ENCODE measurements at regions not wholly inside any gene's neighbourhood (a gene's known extent, or its start where the extent isn't known, plus 50 kb on each side); places are given as distances from the start of the nearest gene placed in this dataset.
"Not testable (repeated sequence)": the region's sequence is repeated elsewhere in the genome, so short reads cannot be mapped to it uniquely, and the experiment has no call there.

GRCh38 chr5:82583331-82583730, 305.2 kb upstream of the RPS23 start:
- POLR2A ChIA-PET; in situ Hi-C loops (cut with HindIII; ENCODE audit: extremely low pct_ligation_motif_present, low pct_unique_long_range_greater_than_20kb); H3K4me2 ChIP-seq (ENCODE audit: low read depth, low read length); ATAC-seq; H3K36me3 ChIP-seq (replicated peaks in 1 of 2; ENCODE audit: control insufficient read depth in 1 of 2, insufficient read depth in 2 of 2, low read length in 2 of 2); BruUV-seq (replicated peaks); H3K9ac ChIP-seq (ENCODE audit: insufficient read depth, low read depth, low read length); H3K27ac ChIP-seq (ENCODE audit: extremely low read length, insufficient read depth, low read length); intact Hi-C loops (cut with micrococcal nuclease; ENCODE audit: unreplicated experiment); H3K4me3 ChIP-seq (replicated peaks in 1 of 3; ENCODE audit: insufficient read depth in 1 of 3, low read depth in 2 of 3, low read length in 3 of 3); CTCF ChIA-PET (ENCODE audit: low intra/inter-chr PET ratio, low total read pairs); H4K20me1 ChIP-seq (ENCODE audit: insufficient read depth, low read length); H2AFZ ChIP-seq (ENCODE audit: low read length); DNase-seq (ENCODE audit: low spot score); H3K27me3 ChIP-seq (ENCODE audit: control insufficient read depth in 1 of 2, insufficient read depth in 2 of 2, low read length in 2 of 2); H3K79me2 ChIP-seq (ENCODE audit: insufficient read depth, low read length); FAIRE-seq: not testable (repeated sequence)
- peak; percentile 100 for TF ChIP-seq ZNF761 (CRISPR knock-in tag; conservative IDR thresholded peaks at IDR 0.05)
- 46% methylated on average over 6 of the region's 6 CpGs for WGBS (ENCODE audit: low lambda C conversion rate)
- H3K9me3 ChIP-seq (ENCODE audit: low read length), result peaks cover 22% of the 10 kb centered on the region
- H3K4me1 ChIP-seq (ENCODE audit: insufficient read depth, low read length), result peaks cover 25% of the 10 kb centered on the region

GRCh38 chr5:82564963-82565362, 286.8 kb upstream of the RPS23 start:
- H3K9me3 ChIP-seq (ENCODE audit: low read length), result no peaks in the 10 kb centered on the region
- H3K4me1 ChIP-seq (ENCODE audit: insufficient read depth, low read length), result no peaks in the 10 kb centered on the region
- no peak overlapping the region for H3K27ac ChIP-seq (ENCODE audit: extremely low read length, insufficient read depth, low read length)
- DNase-seq (ENCODE audit: low spot score) (no peak), FAIRE-seq (no peak), ATAC-seq (no peak)
- no peak overlapping the region for H2AFZ ChIP-seq (ENCODE audit: low read length)
- no peak overlapping the region for H3K4me3 ChIP-seq (replicated peaks in 1 of 3; ENCODE audit: insufficient read depth in 1 of 3, low read depth in 2 of 3, low read length in 3 of 3)
- no peaks in the 10 kb centered on the region for H3K36me3 ChIP-seq (replicated peaks in 1 of 2; ENCODE audit: control insufficient read depth in 1 of 2, insufficient read depth in 2 of 2, low read length in 2 of 2)
- H3K4me2 ChIP-seq (ENCODE audit: low read depth, low read length), result no peak overlapping the region
- WGBS (ENCODE audit: low lambda C conversion rate), result 90% methylated on average over 1 of the region's 1 CpG
- ChIA-PET CTCF (ENCODE audit: low intra/inter-chr PET ratio, low total read pairs) (no interaction called here), POLR2A (no interaction called here)
- H3K9ac ChIP-seq (ENCODE audit: insufficient read depth, low read depth, low read length), result no peak overlapping the region
- in situ Hi-C loops (cut with HindIII; ENCODE audit: extremely low pct_ligation_motif_present, low pct_unique_long_range_greater_than_20kb), result no loop called here
- TF ChIP-seq ARID2 (CRISPR knock-in tag; IDR thresholded peaks at IDR 0.05; ENCODE audit: borderline replicate concordance), result no peak
- TF ChIP-seq ZMYM2 (CRISPR knock-in tag; IDR thresholded peaks at IDR 0.05), result no peak
- no peak for TF ChIP-seq RNF2 (conservative IDR thresholded peaks at IDR 0.05; ENCODE audit: low read depth)
- TF ChIP-seq NFATC3 (CRISPR knock-in tag; IDR thresholded peaks at IDR 0.05), result no peak
- TF ChIP-seq ZFY (CRISPR knock-in tag; IDR thresholded peaks at IDR 0.05), result no peak
- no peak for TF ChIP-seq KAT8 (CRISPR knock-in tag; IDR thresholded peaks at IDR 0.05)
- no peak for TF ChIP-seq ZNF780A (CRISPR knock-in tag; IDR thresholded peaks at IDR 0.05)
- no peak for TF ChIP-seq ZNF629 (CRISPR knock-in tag; conservative IDR thresholded peaks at IDR 0.05)
- no peak for TF ChIP-seq GATAD2A (CRISPR knock-in tag; IDR thresholded peaks at IDR 0.05)
- no peaks in the 10 kb centered on the region for H3K79me2 ChIP-seq (ENCODE audit: insufficient read depth, low read length)
- no peaks in the 10 kb centered on the region for H3K27me3 ChIP-seq (ENCODE audit: control insufficient read depth in 1 of 2, insufficient read depth in 2 of 2, low read length in 2 of 2)
- H4K20me1 ChIP-seq (ENCODE audit: insufficient read depth, low read length), result no peaks in the 10 kb centered on the region
- intact Hi-C loops (cut with micrococcal nuclease; ENCODE audit: unreplicated experiment), result no loop called here
- BruUV-seq (replicated peaks), result no TSS peak

Measured in HepG2 (cell line).